SK-N-SH treated with all-trans-retinoic acid at 6 μM for 48 hours (cell line): ENCODE measurements at regions not wholly inside any gene's neighbourhood (a gene's known extent, or its start where the extent isn't known, plus 50 kb on each side); places are given as distances from the start of the nearest gene placed in this dataset.

Source experiments
- ATAC-seq: fragments of 200-7000 bp; cut with Tn5 transposase; 3 replicates; pipeline ENCODE4 v1.9.1; 2020; ENCODE audit warnings: mild to moderate bottlenecking, moderate library complexity
- ARNTL ChIP-seq: fragments of 450-650 bp; formaldehyde crosslinking; IDR thresholded peaks from 2 replicates; pipeline ENCODE4 v1.5.0; 2020; ENCODE audit warnings: low read depth, mild to moderate bottlenecking, moderate library complexity, borderline replicate concordance
- CSDC2 ChIP-seq: fragments of 250-450 bp; sonication (Bioruptor Pico); IDR thresholded peaks from 2 replicates; pipeline ENCODE4 v1.5.0; 2020; ENCODE audit warnings: mild to moderate bottlenecking, moderate library complexity
- ESRRG ChIP-seq: fragments of 250-450 bp; sonication (Bioruptor Pico); IDR thresholded peaks from 2 replicates; pipeline ENCODE4 v1.6.1; 2021; ENCODE audit warnings: mild to moderate bottlenecking
- GLIS3 ChIP-seq: fragments of 250-450 bp; sonication (Bioruptor Pico); IDR thresholded peaks from 2 replicates; pipeline ENCODE4 v1.5.0; 2020; ENCODE audit warnings: mild to moderate bottlenecking, moderate library complexity
- OSR1 ChIP-seq: fragments of 250-450 bp; sonication (Bioruptor Pico); IDR thresholded peaks from 2 replicates; pipeline ENCODE4 v1.8.0; 2022; ENCODE audit warnings: moderate library complexity, mild to moderate bottlenecking, inconsistent platforms
- PATZ1 ChIP-seq: fragments of 250-450 bp; sonication (Bioruptor Pico); IDR thresholded peaks from 2 replicates; pipeline ENCODE4 v1.8.0; 2020; ENCODE audit warnings: mild to moderate bottlenecking, moderate library complexity, borderline replicate concordance
- POU6F1 ChIP-seq: fragments of 250-450 bp; sonication (Bioruptor Pico); IDR thresholded peaks from 2 replicates; pipeline ENCODE4 v1.8.0; 2021; ENCODE audit warnings: low read depth, mild to moderate bottlenecking, moderate library complexity, borderline replicate concordance
- PPARA ChIP-seq: fragments of 250-450 bp; sonication (Bioruptor Pico); IDR thresholded peaks from 2 replicates; pipeline ENCODE4 v1.5.0; 2020; ENCODE audit warnings: mild to moderate bottlenecking, borderline replicate concordance
- RARB ChIP-seq: fragments of 250-450 bp; sonication (Bioruptor Pico); IDR thresholded peaks from 2 replicates; pipeline ENCODE4 v1.8.0; 2021; ENCODE audit warnings: mild to moderate bottlenecking, moderate library complexity
- TCF4 ChIP-seq: fragments of 250-450 bp; sonication (Bioruptor Pico); IDR thresholded peaks from 2 replicates; pipeline ENCODE4 v1.8.0; 2021; ENCODE audit warnings: mild to moderate bottlenecking, moderate library complexity, borderline replicate concordance
- TOX ChIP-seq: fragments of 250-450 bp; sonication (Bioruptor Pico); IDR thresholded peaks from 2 replicates; pipeline ENCODE4 v1.8.0; 2021; ENCODE audit warnings: mild to moderate bottlenecking, moderate library complexity, borderline replicate concordance
- TSHZ2 ChIP-seq: fragments of 250-450 bp; sonication (Bioruptor Pico); IDR thresholded peaks from 2 replicates; pipeline ENCODE4 v1.5.0; 2020; ENCODE audit warnings: mild to moderate bottlenecking, moderate library complexity
- ZC3H10 ChIP-seq: fragments of 250-450 bp; sonication (Bioruptor Pico); IDR thresholded peaks from 2 replicates; pipeline ENCODE4 v1.5.1; 2021; ENCODE audit warnings: mild to moderate bottlenecking, moderate library complexity
- ZFP3 ChIP-seq: fragments of 250-450 bp; sonication (Bioruptor Pico); IDR thresholded peaks from 2 replicates; pipeline ENCODE4 v1.5.0; 2020; ENCODE audit warnings: mild to moderate bottlenecking, moderate library complexity
- ZFP30 ChIP-seq: fragments of 450-650 bp; formaldehyde crosslinking; IDR thresholded peaks from 2 replicates; pipeline ENCODE4 v1.5.0; 2022; ENCODE audit warnings: mild to moderate bottlenecking, moderate library complexity
- ZNF565 ChIP-seq: fragments of 450-650 bp; formaldehyde crosslinking; conservative IDR thresholded peaks from 2 replicates; pipeline ENCODE4 v1.5.0; 2020; ENCODE audit warnings: low read depth, mild to moderate bottlenecking, moderate library complexity
- ZNF70 ChIP-seq: fragments of 450-650 bp; formaldehyde crosslinking; IDR thresholded peaks from 2 replicates; pipeline ENCODE4 v1.5.0; 2020; ENCODE audit warnings: mild to moderate bottlenecking, moderate library complexity

GRCh38 chr2:164198256-164198655, 423.0 kb downstream of the GRB14 start (continued):
- TF ChIP-seq ZNF565 (CRISPR knock-in tag): no peak

- no peak for ATAC-seq
- no peak for TF ChIP-seq ZFP3 (CRISPR knock-in tag)
Measured at GRCh38 chr2:164190700-164191099, 430.6 kb downstream of the GRB14 start.

GRCh38 chr2:164189851-164190250, 431.4 kb downstream of the GRB14 start:
- no peak for ATAC-seq
- no peak for TF ChIP-seq PATZ1 (CRISPR knock-in tag)

GRCh38 chr2:164187121-164187520, 434.2 kb downstream of the GRB14 start:
- no peak for ATAC-seq
- TF ChIP-seq ZNF565 (CRISPR knock-in tag) (no peak), OSR1 (CRISPR knock-in tag) (no peak), ESRRG (CRISPR knock-in tag) (no peak)
- TF ChIP-seq, all 23 proteins: peak for 0

GRCh38 chr2:164186591-164186990, 434.7 kb downstream of the GRB14 start:
- no peak for ATAC-seq
- no peak for TF ChIP-seq TSHZ2 (CRISPR knock-in tag)
- TF ChIP-seq ZC3H10: no peak
- no peak for TF ChIP-seq TCF4 (CRISPR knock-in tag)
- TF ChIP-seq TOX (CRISPR knock-in tag): no peak
- TF ChIP-seq PPARA (CRISPR knock-in tag): no peak

GRCh38 chr2:164182116-164182627, 439.1 kb downstream of the GRB14 start:
- ATAC-seq: no peak
- TF ChIP-seq ZNF70: no peak
- TF ChIP-seq OSR1 (CRISPR knock-in tag): no peak
- TF ChIP-seq ARNTL (CRISPR knock-in tag): no peak
- TF ChIP-seq CSDC2: no peak
- TF ChIP-seq TSHZ2 (CRISPR knock-in tag): no peak
- TF ChIP-seq TCF4 (CRISPR knock-in tag): no peak
- TF ChIP-seq POU6F1 (CRISPR knock-in tag): no peak
- TF ChIP-seq GLIS3 (CRISPR knock-in tag): no peak
- TF ChIP-seq ZFP30 (CRISPR knock-in tag): no peak
- no peak for TF ChIP-seq RARB (CRISPR knock-in tag)
- no peak for TF ChIP-seq ZNF565 (CRISPR knock-in tag)
- TF ChIP-seq, all 23 proteins: peak for 0
